ENCODE measurements at regions not wholly inside any gene's neighbourhood (a gene's known extent, or its start where the extent isn't known, plus 50 kb on each side); places are given as distances from the start of the nearest gene placed in this dataset.

DNA sequence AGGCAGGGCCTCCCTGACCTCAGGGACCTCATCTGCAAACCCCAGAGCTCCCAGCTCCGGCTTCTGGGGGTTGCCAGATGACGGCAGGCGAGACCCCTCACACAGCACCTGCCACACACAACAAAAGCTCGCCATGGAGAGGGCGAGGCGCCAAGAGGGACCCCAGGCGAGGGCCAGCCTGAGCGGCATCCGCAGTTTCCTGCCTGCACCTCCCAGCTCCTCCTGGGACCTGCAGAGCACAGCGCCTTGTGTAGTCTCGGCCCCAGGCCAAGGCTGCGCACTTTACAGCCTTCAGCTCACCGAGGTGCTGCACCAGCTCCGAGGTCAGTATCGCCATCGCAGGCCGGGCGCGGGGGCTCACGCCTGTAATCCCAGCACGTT is 82.4 kb upstream of the ADAMTS2 start:
- no peaks in the 10 kb centered on the region for H3K4me1 ChIP-seq (ENCODE audit: control insufficient read depth, insufficient read depth, low read length)

More for the DNA sequence above, 82.4 kb upstream of the ADAMTS2 start:
- DNase-seq (ENCODE audit: low read depth, low spot score) (no peak), FAIRE-seq (no peak), ATAC-seq (no peak)
- Histone ChIP-seq H4K20me1 (ENCODE audit: control insufficient read depth, insufficient read depth) (no peaks in the 10 kb centered on the region), H3K36me3 (ENCODE audit: control insufficient read depth in 2 of 2, insufficient read depth in 2 of 2, low read length in 1 of 2) (no peaks in the 10 kb centered on the region), H2AFZ (ENCODE audit: control insufficient read depth, low read depth, low read length) (no peak overlapping the region), H3K9me3 (replicated peaks; ENCODE audit: control insufficient read depth, insufficient read depth, low read length) (no peaks in the 10 kb centered on the region), H3K79me2 (ENCODE audit: control insufficient read depth, insufficient read depth, low read length) (no peaks in the 10 kb centered on the region), H3K27me3 (replicated peaks in 1 of 2; ENCODE audit: control insufficient read depth in 2 of 2, insufficient read depth in 2 of 2, low read length in 1 of 2) (no peaks in the 10 kb centered on the region), H3K27ac (ENCODE audit: control insufficient read depth, insufficient read depth) (no peak overlapping the region), H3K4me2 (ENCODE audit: control insufficient read depth, insufficient read depth) (no peak overlapping the region), H3K9ac (ENCODE audit: control insufficient read depth, insufficient read depth, low read length) (no peak overlapping the region), H3K4me3 (no peak overlapping the region)
- ChIA-PET CTCF (interaction anchor here (0.6 kb wide), 1 partner anchor 44 kb away, joined by 3 read pairs; no protein-coding TSS in a partner anchor), SMC1A (ENCODE audit: uncharacterized antibody, unreplicated experiment) (interaction anchor here (0.8 kb wide), 1 partner anchor 8 kb away, joined by 3 read pairs; no protein-coding TSS in a partner anchor), POLR2A (no interaction called here), RAD21 (ENCODE audit: unreplicated experiment) (no interaction called here)
- no TSS peak for BruUV-seq (replicated peaks)
- no peak for TF ChIP-seq FOS (IDR thresholded peaks at IDR 0.05; ENCODE audit: borderline replicate concordance, extremely low read depth, insufficient read length)
- TF ChIP-seq SMARCA5 (IDR thresholded peaks at IDR 0.05), result no peak
- no peak for TF ChIP-seq HDAC6 (IDR thresholded peaks at IDR 0.05; ENCODE audit: unreplicated experiment)
- TF ChIP-seq, protein P1, sequence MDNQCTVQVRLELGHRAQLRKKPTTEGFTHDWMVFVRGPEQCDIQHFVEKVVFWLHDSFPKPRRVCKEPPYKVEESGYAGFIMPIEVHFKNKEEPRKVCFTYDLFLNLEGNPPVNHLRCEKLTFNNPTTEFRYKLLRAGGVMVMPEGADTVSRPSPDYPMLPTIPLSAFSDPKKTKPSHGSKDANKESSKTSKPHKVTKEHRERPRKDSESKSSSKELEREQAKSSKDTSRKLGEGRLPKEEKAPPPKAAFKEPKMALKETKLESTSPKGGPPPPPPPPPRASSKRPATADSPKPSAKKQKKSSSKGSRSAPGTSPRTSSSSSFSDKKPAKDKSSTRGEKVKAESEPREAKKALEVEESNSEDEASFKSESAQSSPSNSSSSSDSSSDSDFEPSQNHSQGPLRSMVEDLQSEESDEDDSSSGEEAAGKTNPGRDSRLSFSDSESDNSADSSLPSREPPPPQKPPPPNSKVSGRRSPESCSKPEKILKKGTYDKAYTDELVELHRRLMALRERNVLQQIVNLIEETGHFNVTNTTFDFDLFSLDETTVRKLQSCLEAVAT (IDR thresholded peaks at IDR 0.05), result no peak
- no peak for TF ChIP-seq NFYB (IDR thresholded peaks at IDR 0.05; ENCODE audit: insufficient read depth, low read depth, low read length)
- TF ChIP-seq, protein P2, sequence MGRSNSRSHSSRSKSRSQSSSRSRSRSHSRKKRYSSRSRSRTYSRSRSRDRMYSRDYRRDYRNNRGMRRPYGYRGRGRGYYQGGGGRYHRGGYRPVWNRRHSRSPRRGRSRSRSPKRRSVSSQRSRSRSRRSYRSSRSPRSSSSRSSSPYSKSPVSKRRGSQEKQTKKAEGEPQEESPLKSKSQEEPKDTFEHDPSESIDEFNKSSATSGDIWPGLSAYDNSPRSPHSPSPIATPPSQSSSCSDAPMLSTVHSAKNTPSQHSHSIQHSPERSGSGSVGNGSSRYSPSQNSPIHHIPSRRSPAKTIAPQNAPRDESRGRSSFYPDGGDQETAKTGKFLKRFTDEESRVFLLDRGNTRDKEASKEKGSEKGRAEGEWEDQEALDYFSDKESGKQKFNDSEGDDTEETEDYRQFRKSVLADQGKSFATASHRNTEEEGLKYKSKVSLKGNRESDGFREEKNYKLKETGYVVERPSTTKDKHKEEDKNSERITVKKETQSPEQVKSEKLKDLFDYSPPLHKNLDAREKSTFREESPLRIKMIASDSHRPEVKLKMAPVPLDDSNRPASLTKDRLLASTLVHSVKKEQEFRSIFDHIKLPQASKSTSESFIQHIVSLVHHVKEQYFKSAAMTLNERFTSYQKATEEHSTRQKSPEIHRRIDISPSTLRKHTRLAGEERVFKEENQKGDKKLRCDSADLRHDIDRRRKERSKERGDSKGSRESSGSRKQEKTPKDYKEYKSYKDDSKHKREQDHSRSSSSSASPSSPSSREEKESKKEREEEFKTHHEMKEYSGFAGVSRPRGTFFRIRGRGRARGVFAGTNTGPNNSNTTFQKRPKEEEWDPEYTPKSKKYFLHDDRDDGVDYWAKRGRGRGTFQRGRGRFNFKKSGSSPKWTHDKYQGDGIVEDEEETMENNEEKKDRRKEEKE (IDR thresholded peaks at IDR 0.05), result no peak
- TF ChIP-seq, protein P3, sequence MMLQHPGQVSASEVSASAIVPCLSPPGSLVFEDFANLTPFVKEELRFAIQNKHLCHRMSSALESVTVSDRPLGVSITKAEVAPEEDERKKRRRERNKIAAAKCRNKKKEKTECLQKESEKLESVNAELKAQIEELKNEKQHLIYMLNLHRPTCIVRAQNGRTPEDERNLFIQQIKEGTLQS (IDR thresholded peaks at IDR 0.05; ENCODE audit: borderline replicate concordance, extremely low read depth, low read depth, low read length), result no peak
- no peak for TF ChIP-seq ZNF274 (IDR thresholded peaks at IDR 0.05; ENCODE audit: insufficient read depth, insufficient read length)
- WGBS (ENCODE audit: insufficient coverage, insufficient replicate concordance, low lambda C conversion rate, missing lambda C conversion rate), result 29% methylated on average over 21 of the region's 21 CpGs
- in situ Hi-C loops (cut with MboI) (no loop called here), intact Hi-C loops (cut with micrococcal nuclease; ENCODE audit: unreplicated experiment) (no loop called here)
